ENCODE measurements at regions not wholly inside any gene's neighbourhood (a gene's known extent, or its start where the extent isn't known, plus 50 kb on each side); places are given as distances from the start of the nearest gene placed in this dataset.

DNA sequence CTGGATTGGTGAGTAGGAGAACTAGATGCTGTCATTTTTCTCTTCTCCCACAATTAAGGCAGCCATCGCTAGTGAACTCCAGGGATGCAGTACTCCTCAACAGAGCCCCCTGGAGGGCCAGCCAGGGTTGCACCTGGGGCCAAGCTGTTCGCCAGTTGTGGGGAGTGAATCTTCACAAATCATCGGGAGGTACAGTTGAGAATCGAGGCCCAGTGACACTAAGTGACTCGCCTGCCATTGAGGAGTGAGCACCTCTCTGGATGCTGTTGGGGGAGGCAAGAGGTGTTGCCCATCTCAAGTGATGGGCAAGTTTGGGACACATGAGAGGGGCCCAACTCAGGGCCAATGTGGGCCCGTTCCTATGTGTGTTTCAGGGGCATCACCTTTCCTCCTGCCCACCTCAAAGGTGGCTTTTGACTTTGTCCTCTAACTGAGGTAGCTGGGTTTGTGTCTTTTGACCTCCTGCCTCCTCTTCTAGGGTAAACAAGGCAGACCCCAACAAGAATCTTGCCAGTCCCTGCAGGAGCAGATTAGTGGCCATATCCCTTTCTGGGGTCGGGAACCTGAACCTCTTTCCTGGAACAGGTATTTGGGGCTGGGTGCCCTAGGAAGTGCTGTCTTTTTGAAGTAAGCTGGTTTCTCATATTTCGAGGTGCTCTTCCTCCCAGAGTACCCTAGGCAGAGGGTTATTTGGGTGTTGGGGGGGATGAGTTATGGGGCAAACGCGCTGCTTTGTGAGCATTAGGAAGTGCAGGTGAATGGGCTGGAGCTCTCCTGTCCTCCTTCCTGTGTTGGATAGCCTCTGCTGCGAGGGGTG is 181.2 kb downstream of the MACROH2A1 start:
- no peaks in the 10 kb centered on the region for H3K9me3 ChIP-seq
- no peaks in the 10 kb centered on the region for H3K36me3 ChIP-seq
- DNase-seq = no peak
- in situ Hi-C loops (cut with MboI; ENCODE audit: low sequenced_read_pairs in 4 of 4) = no loop called here
- TF ChIP-seq POLR2A (IDR thresholded peaks at IDR 0.05) = no peak
- TF ChIP-seq CTCF (IDR thresholded peaks at IDR 0.05 in 4 of 5, conservative IDR thresholded peaks at IDR 0.05 in 1 of 5) = no peak
- H3K27me3 ChIP-seq = no peaks in the 10 kb centered on the region
- peaks cover 19 to 20% of the 10 kb centered on the region in 2 donors for H3K4me1 ChIP-seq
- intact Hi-C loops (cut with DNase I; ENCODE audit: low total_unique reads) = no loop called here
- ATAC-seq = no peak
- H3K27ac ChIP-seq = no peak overlapping the region
- no peak overlapping the region for H3K4me3 ChIP-seq

GRCh38 chr5:135216471-135217343 is 182.3 kb downstream of the MACROH2A1 start:
- Histone ChIP-seq H3K4me3 (no peak overlapping the region), H3K9me3 (no peaks in the 10 kb centered on the region), H3K27me3 (no peaks in the 10 kb centered on the region), H3K36me3 (no peaks in the 10 kb centered on the region), H3K27ac (no peak overlapping the region), H3K4me1 (peaks cover 12 to 32% of the 10 kb centered on the region in 2 donors)
- intact Hi-C loops (cut with DNase I; ENCODE audit: low total_unique reads) = no loop called here
- ATAC-seq (peak in 1 of 2 donors; percentile 42), DNase-seq (no peak)
- TF ChIP-seq POLR2A (IDR thresholded peaks at IDR 0.05) = no peak
- no peak for TF ChIP-seq CTCF (IDR thresholded peaks at IDR 0.05 in 4 of 5, conservative IDR thresholded peaks at IDR 0.05 in 1 of 5)
- in situ Hi-C loops (cut with MboI; ENCODE audit: low sequenced_read_pairs in 4 of 4) = no loop called here

DNA sequence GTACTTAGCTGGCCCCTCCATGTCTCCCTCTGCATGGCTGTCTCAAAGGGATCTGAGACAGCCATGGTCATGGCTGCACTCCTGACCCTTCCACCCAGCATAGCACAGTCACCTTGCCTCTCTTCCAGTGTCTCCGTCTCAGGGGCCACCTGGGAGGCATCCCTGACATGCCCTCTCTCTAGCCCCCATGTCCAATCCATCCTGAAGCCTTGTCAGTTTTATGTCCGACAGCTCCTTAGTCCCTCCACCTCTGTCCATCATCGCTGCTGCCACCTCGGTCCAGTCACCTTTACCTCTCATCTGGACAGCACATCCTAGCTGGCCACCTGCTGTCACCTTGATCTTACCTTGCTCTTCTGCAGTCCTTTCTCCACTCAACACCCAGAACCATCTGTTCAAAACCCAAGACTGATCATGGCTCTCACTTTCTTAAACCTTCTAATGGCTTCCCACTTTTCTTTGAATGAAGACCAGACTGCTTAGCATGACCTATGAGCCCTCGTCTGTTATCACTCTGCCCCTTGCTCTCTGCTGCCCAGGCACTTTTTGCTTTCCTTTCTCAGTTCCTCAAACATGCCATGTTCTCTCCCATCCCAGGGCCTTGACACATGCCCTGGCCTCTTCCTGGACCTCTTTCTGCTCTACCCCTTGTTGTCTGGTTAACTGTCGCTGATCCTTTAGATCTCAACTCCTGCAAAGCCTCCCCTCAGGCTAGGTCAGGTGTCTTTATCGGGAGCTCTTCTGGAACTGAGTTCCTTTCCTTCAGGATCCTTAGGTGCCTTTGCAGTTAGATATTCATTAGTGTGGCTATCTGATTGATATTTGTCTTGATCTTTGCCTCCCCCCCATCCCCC is 181.8 kb upstream of the PITX1 start:
- H3K27me3 ChIP-seq = no peaks in the 10 kb centered on the region
- DNase-seq (no peak), ATAC-seq (no peak)
- H3K27ac ChIP-seq = no peak overlapping the region
- TF ChIP-seq CTCF (IDR thresholded peaks at IDR 0.05 in 4 of 5, conservative IDR thresholded peaks at IDR 0.05 in 1 of 5) (no peak), POLR2A (IDR thresholded peaks at IDR 0.05) (no peak)
- no peak overlapping the region for H3K4me3 ChIP-seq
- in situ Hi-C loops (cut with MboI; ENCODE audit: low sequenced_read_pairs in 4 of 4) (no loop called here), intact Hi-C loops (cut with DNase I; ENCODE audit: low total_unique reads) (no loop called here)
- H3K4me1 ChIP-seq = peaks cover 18 to 41% of the 10 kb centered on the region in 2 donors
- H3K36me3 ChIP-seq = no peaks in the 10 kb centered on the region
- H3K9me3 ChIP-seq = no peaks in the 10 kb centered on the region

DNA sequence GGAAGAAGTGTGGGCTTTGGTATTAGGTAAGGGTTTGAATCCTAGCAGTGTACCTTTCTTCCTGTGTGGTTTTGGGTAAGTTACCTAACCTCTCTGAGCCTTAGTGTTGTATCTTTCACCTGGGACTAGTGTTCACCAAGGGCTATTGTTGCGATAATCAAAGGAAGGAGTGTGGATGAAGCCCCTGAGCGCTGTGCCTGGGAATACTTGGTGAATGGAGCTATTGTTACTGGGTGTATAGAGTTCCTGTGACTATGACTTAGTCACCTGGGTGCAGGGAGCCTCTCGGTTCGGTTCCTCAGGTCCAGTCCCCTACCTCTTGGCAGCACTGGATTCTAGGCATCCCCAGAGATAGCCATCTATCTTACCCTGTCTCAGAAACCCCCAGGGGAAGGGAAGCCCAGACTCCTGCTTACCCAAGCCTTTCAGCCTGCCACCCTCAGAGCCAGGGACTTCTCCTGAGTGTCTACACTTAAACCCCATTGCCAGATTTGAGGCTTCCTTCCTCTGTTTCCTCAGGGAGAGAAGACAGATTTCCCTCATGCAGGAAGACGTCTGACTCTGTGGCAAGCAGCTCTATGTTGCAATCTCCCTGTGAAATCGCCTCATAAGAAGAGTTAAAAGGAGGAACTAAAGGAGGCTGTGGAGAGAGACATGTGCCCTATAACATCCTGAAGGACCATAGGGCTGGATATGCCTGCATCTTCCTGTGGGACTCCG is 181.0 kb upstream of the PITX1 start:
- Histone ChIP-seq H3K4me3 (no peak overlapping the region), H3K27me3 (no peaks in the 10 kb centered on the region), H3K36me3 (no peaks in the 10 kb centered on the region), H3K27ac (no peak overlapping the region), H3K9me3 (no peaks in the 10 kb centered on the region), H3K4me1 (peaks cover 25 to 41% of the 10 kb centered on the region in 2 donors)
- intact Hi-C loops (cut with DNase I; ENCODE audit: low total_unique reads) (no loop called here), in situ Hi-C loops (cut with MboI; ENCODE audit: low sequenced_read_pairs in 4 of 4) (no loop called here)
- TF ChIP-seq POLR2A (IDR thresholded peaks at IDR 0.05) = no peak
- TF ChIP-seq CTCF (IDR thresholded peaks at IDR 0.05 in 4 of 5, conservative IDR thresholded peaks at IDR 0.05 in 1 of 5) = no peak
- peak in 1 of 2 donors; percentile 51 for ATAC-seq
- DNase-seq = no peak
